Inflammatory macrophage treated with lipopolysaccharide for 1 hour (primary cell): ENCODE measurements at regions not wholly inside any gene's neighbourhood (a gene's known extent, or its start where the extent isn't known, plus 50 kb on each side); places are given as distances from the start of the nearest gene placed in this dataset.

Experiments
- DNase-seq, 2 donors: peaks; one replicate each; pipeline ENCODE4 v3.0.0-alpha.2; 2020 to 2022

- no peak for DNase-seq
Observed at GRCh38 chr3:83514130-83514914, 1444.5 kb upstream of the CADM2 start.

DNA sequence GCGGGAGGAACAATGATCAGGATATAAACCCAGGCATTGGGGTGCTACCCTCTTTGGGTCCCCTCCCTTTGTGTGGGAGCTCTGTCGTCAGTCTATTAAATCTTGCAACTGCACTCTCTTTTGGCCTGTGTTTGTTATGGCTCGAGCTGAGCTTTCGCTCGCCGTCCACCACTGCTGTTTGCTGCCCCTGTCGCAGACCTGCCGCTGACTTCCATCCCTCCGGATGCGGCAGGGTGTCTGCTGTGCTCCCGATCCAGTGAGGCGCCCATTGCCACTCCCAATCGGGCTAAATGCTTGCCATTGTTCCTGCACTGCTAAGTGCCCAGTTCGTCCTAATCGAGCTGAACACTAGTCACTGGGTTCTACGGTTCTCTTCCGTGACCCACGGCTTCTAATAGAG is 1443.7 kb upstream of the CADM2 start:
- DNase-seq, result no peak

GRCh38 chr3:83523470-83524073 is 1435.2 kb upstream of the CADM2 start:
- peak; percentile 1 to 22 for DNase-seq

GRCh38 chr3:83524901-83525300 is 1433.9 kb upstream of the CADM2 start:
- no peak for DNase-seq

DNA sequence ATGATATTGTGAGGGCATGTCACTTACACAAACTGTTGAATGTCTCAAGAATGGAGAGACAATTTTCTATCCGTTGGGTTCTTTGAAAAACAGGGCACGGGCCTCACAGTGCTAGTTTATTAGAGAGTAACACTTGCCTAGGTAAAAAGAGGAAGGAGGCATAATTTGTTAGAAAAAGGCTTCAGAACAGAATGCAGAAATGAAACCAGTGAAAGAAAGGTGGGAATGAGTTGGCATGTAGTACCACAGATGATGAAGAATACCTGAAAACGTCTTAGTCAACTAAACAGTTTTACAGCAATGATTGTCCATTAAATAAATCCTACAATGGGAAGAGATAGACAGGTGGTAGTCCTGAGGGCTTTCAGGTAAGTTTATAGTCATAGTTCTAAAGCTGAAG is 1399.7 kb upstream of the CADM2 start:
- no peak for DNase-seq

- no peak for DNase-seq
Observed at GRCh38 chr3:83567935-83568334, 1390.9 kb upstream of the CADM2 start.

GRCh38 chr3:83581546-83581945 is 1377.2 kb upstream of the CADM2 start:
- no peak for DNase-seq

- no peak for DNase-seq
Observed at GRCh38 chr3:83601704-83602103, 1357.1 kb upstream of the CADM2 start.

DNA sequence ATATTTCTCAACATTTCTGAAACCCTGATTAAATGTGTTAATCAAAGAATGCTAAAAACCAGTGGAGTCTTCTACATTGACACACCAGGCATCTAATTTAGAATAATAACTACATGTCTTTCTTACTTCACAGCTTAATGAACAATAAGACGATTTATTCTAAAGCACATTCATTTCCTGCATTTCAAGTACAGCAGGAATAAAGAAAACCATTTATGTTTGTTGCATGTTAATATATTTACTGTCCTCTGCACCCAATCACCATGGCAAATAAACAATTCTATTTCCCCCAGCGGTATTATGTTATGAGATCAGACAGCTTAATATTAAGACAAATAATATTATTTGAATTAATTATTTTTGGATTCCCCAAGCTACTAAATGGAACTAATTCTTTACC is 1336.3 kb upstream of the CADM2 start:
- DNase-seq, result no peak

DNA sequence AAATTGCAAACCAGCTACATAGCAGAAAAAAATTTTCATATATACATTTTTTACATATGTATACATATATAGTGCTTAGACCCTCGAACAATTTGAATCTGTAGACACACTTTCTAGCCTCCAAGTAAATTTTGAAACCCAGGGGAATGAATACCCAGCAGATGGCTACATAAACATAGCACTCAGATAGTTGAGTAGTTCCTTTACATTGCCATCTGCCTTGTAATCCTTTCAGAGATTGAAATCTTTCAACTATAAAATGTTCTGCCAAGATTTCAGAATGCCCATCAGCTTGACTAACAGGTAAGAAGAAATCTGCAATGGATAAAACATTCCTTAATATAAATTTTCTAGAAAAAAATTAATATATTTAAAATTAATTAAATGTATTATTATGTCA is 1333.5 kb upstream of the CADM2 start:
- no peak for DNase-seq

DNA sequence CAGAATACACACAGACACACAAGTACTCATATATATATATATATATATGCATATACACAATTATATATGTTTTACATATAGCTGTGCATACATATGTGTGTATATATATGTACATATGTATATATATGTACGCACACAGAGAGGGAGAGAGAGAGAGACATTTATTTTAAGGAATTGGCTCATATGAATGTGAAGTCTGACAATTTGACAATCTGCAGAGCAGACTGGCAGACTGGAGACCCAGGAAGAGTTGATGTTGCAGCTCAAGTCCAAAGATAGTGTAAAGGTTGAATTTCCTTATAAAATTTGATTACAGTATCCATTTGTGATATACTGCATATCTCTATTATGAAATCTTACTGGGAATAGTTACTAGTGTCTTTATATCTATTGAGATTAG is 1330.3 kb upstream of the CADM2 start:
- DNase-seq, result no peak

DNA sequence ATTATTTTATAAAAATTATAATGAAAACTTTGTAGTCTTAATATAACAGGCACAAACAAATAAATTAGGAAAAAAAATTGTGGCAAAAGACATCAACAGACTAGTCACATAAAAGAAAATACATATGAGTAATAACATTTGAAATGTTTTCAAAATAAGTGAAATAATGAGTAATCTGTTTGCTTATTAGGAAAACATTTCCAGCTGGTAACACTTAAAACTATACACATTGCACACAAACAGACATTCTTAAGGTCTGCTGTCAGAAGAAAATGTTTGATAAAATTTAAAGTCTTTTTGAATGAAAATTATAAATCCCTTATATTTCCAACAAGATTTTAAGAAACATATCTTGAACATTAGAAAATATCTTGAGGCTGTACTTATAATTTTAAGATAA is 1326.3 kb upstream of the CADM2 start:
- no peak for DNase-seq

- DNase-seq, result no peak
Observed at GRCh38 chr3:83633758-83634157, 1325.0 kb upstream of the CADM2 start.

DNA sequence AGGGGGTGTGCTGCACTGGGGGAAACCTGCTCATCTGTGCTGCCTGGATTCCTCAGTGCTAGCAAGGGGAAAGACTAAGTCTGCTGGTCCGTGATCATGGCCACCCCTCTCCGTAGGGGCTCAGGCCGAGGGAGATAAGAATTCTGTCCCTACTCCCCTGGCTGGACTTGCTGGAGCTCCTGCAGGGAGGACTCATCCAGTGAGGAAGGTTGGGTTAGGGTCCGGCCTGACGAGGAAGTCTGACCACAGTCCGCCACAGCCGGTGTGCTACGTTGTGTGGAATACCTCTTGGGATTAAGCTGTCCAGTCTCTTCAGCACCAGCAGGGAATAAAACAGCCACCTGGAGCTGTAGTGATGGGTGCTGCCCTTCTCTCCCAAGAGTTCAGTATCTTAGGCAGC is 1309.1 kb upstream of the CADM2 start:
- no peak for DNase-seq

GRCh38 chr3:83655083-83655482 is 1303.7 kb upstream of the CADM2 start:
- no peak for DNase-seq

DNA sequence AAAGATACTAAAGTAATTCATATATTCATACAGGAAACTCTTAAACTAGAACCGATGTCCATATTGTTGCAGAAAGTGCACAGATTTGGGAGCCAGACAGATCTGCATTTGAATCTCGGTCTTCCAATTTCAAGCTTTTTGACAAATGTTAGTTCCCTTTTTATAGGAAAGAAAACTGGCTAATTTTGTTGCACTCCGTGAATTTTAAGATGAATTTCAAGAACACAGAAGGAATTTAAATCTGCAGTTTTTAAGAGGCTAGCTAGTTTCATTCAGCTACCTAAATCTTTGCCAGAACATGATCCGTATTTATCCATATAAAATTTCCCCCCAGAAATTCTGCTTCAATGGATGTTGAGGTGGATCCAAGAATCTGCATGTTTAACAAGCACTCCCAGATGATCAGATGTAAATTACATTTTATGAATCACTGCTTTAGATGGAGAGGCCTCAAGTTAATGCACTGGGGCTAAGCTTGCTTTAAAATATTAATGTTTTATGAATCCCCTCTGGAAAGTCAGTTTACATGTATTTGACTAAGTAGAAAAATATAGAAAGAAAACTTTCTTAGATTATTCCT is 1296.3 kb upstream of the CADM2 start:
- no peak for DNase-seq

DNA sequence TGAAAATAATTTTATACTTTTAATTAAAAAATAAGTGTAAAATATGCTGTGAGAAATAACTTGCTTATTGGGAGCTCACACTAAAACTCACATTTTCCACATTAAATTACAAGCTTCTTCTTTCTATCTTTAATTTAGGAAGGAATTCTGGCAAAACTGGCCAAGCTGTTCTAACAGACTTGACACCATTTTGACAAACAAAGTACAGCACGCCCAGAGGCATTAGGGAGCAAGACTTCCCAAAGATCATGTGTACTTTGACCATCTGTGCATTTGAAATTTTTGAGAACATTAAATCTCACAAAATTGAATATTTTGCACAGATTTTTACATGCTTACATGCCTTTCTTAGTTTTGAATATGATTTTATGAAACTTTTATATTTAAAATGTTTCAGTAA is 1288.4 kb upstream of the CADM2 start:
- DNase-seq, result no peak

- DNase-seq, result no peak
Observed at GRCh38 chr3:83683937-83684598, 1274.7 kb upstream of the CADM2 start.

- no peak for DNase-seq
Observed at GRCh38 chr3:83706669-83707068, 1252.1 kb upstream of the CADM2 start.

GRCh38 chr3:83715307-83715706 is 1243.5 kb upstream of the CADM2 start:
- no peak for DNase-seq

DNA sequence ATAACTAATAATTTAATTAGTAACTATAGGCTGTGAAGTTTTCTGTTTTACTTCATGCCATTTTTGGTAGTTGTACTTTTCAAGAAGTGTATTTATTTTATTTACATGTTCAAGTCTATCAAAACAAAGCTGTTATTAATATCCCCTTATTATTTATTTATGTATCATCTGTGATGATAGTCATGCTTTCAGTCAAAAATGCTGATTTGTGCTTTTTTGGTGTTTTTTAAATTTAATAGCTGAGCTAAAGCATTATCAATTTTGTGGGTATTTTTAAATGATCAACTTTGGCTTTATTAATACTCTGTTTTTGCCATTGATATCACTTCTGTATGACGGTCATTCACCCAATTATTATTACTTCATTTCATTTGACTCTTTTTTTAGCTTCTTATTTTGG is 1229.2 kb upstream of the CADM2 start:
- no peak for DNase-seq

GRCh38 chr3:83734656-83735055 is 1224.1 kb upstream of the CADM2 start:
- DNase-seq, result no peak

GRCh38 chr3:83738202-83738601 is 1220.6 kb upstream of the CADM2 start:
- DNase-seq, result peak in 1 of 2 donors; percentile 1

DNA sequence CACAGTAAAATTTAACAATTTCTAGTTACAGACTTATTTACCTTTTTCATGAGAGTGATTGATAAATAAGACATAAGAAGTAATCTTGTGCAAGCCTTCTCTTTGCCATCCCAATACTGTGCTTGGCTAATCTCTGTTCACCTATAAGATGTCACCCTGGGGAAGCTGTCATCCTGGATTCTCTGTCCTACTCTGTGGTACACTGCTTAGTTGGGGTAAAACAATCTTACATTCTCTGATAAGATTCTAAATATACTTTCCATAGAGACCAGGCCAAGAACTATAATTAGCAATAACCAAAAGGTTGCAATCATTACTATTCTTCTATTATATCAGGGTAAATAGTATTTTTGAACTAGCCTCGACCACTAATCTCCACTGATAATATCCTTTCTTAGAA is 1218.3 kb upstream of the CADM2 start:
- no peak for DNase-seq
